GM23248 (cell line): ENCODE measurements at regions not wholly inside any gene's neighbourhood (a gene's known extent, or its start where the extent isn't known, plus 50 kb on each side); places are given as distances from the start of the nearest gene placed in this dataset.

Experiments
- DNase-seq: peaks from one replicate; pipeline ENCODE4 v3.0.0-alpha.2; 2015
- H2AFZ ChIP-seq: fragments of 200-600 bp; sonication (generic); 2 replicates; pipeline ENCODE4 v1.6.1; 2016; ENCODE audit warnings: antibody characterized with exemption
- H3F3A ChIP-seq: fragments of 200-600 bp; sonication (generic); 2 replicates; pipeline ENCODE4 v1.6.1; 2016; ENCODE audit warnings: mild to moderate bottlenecking, antibody characterized with exemption, mixed run types; ENCODE audit not compliant: insufficient read depth
- H3K27ac ChIP-seq: fragments of 200-600 bp; sonication (generic); 2 replicates; pipeline ENCODE4 v1.5.1; 2016; ENCODE audit warnings: mild to moderate bottlenecking
- H3K27me3 ChIP-seq: fragments of 200-600 bp; sonication (generic); replicated peaks from 2 replicates; pipeline ENCODE4 v1.6.1; 2016; ENCODE audit warnings: mild to moderate bottlenecking; ENCODE audit not compliant: insufficient read depth
- H3K36me3 ChIP-seq: fragments of 200-600 bp; sonication (generic); 2 replicates; pipeline ENCODE4 v1.6.1; 2016; ENCODE audit warnings: low read depth, mild to moderate bottlenecking
- H3K4me1 ChIP-seq: fragments of 200-600 bp; sonication (generic); 2 replicates; pipeline ENCODE4 v1.6.1; 2016; ENCODE audit warnings: mild to moderate bottlenecking; ENCODE audit not compliant: insufficient read depth
- H3K4me2 ChIP-seq: fragments of 200-600 bp; sonication (generic); one replicate; pipeline ENCODE4 v1.6.1; 2016; ENCODE audit warnings: mild to moderate bottlenecking; ENCODE audit not compliant: unreplicated experiment
- H3K4me3 ChIP-seq: fragments of 200-600 bp; sonication (generic); 2 replicates; pipeline ENCODE4 v1.5.1; 2016; ENCODE audit warnings: mild to moderate bottlenecking
- H3K79me2 ChIP-seq: fragments of 200-600 bp; sonication (generic); 2 replicates; pipeline ENCODE4 v1.6.1; 2016; ENCODE audit warnings: mild to moderate bottlenecking; ENCODE audit not compliant: insufficient read depth
- H3K9ac ChIP-seq: fragments of 200-600 bp; sonication (generic); 2 replicates; pipeline ENCODE4 v1.6.1; 2016; ENCODE audit warnings: mild to moderate bottlenecking
- H3K9me2 ChIP-seq: fragments of 200-600 bp; sonication (generic); 2 replicates; pipeline ENCODE4 v1.6.1; 2016; ENCODE audit warnings: mixed run types, mild to moderate bottlenecking, moderate library complexity; ENCODE audit not compliant: insufficient read depth
- H3K9me3 ChIP-seq: fragments of 200-600 bp; sonication (generic); one replicate; pipeline ENCODE4 v1.6.1; 2017; ENCODE audit warnings: low read depth
- H4K20me1 ChIP-seq: fragments of 200-600 bp; sonication (generic); 2 replicates; pipeline ENCODE4 v1.6.0; 2016; ENCODE audit not compliant: insufficient read depth
- EZH2 ChIP-seq: fragments of 200-600 bp; sonication (generic); IDR thresholded peaks from 2 replicates; pipeline ENCODE4 v1.6.1; 2018; ENCODE audit warnings: antibody characterized with exemption, mild to moderate bottlenecking; ENCODE audit not compliant: insufficient read depth, poor library complexity, severe bottlenecking
- EZH2phosphoT487 ChIP-seq: fragments of 200-600 bp; sonication (generic); IDR thresholded peaks from 2 replicates; pipeline ENCODE4 v1.6.1; 2018; ENCODE audit warnings: antibody characterized with exemption, moderate library complexity, mild to moderate bottlenecking, low read depth; ENCODE audit not compliant: insufficient read depth
- WGBS, 2 experiments: methylation state at CpG; one replicate each; pipeline ENCODE4 v1.1.6; 2015 to 2017; ENCODE audit warnings: low lambda C conversion rate in 2 of 2, low coverage in 1 of 2; ENCODE audit errors: missing lambda C conversion rate in 2 of 2; 5-methylcytosine and 5-hydroxymethylcytosine counted together
- in situ Hi-C: fragments of 300-500 bp; cut with MboI; formaldehyde crosslinking; loops from 2 replicates; pipeline ENCODE4 v1.15.0; 2020

DNA sequence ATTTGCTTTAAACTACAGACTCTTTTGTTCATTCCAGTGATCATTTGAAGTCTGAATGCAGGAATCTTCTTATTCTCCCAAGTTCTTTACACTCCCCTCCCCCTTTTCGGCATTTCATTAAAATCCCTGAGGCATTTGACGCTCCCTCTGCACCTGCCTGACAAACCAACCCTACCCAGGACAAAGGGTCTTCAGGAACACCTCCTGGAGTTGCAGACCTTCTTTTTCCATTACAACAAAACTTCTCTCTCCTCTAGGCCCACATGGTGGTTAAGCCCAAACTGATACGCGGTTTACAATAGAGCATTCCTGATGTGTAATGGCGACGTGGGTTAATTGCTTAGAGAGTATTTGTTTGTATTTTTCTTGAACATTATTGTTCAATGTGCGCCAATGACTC, 367.4 kb downstream of the FBXO15 start:
- Histone ChIP-seq H2AFZ (no peak overlapping the region), H3K79me2 (no peaks in the 10 kb centered on the region), H3K9me2 (no peaks in the 10 kb centered on the region), H3K9ac (no peak overlapping the region), H3K4me3 (no peak overlapping the region), H3K4me2 (no peak overlapping the region), H3K4me1 (no peaks in the 10 kb centered on the region), H3K27ac (no peak overlapping the region), H3K27me3 (no peaks in the 10 kb centered on the region; the same call in none of the 2 replicates), H4K20me1 (no peaks in the 10 kb centered on the region), H3K9me3 (no peaks in the 10 kb centered on the region), H3F3A (no peaks in the 10 kb centered on the region), H3K36me3 (no peaks in the 10 kb centered on the region)
- DNase-seq = no peak
- 71 to 74% methylated on average over 7 of the region's 7 CpGs for WGBS, 2 experiments
- TF ChIP-seq EZH2phosphoT487 = no peak
- no peak for TF ChIP-seq EZH2
- in situ Hi-C loops = no loop called here

GRCh38 chr18:73778032-73778359, 369.6 kb downstream of the FBXO15 start:
- no peak overlapping the region for H3K27ac ChIP-seq
- TF ChIP-seq EZH2 (no peak), EZH2phosphoT487 (no peak)

GRCh38 chr18:73777356-73778031, 370.1 kb downstream of the FBXO15 start:
- 7 to 9% methylated on average over 1 of the region's 1 CpG for WGBS, 2 experiments
- no peak overlapping the region for H3K27ac ChIP-seq
- DNase-seq = no peak
- no peaks in the 10 kb centered on the region for H3K9me3 ChIP-seq
- H3K9me2 ChIP-seq = no peaks in the 10 kb centered on the region
- no peaks in the 10 kb centered on the region for H3F3A ChIP-seq
- no peak for TF ChIP-seq EZH2phosphoT487
- TF ChIP-seq EZH2 = no peak
- H3K4me3 ChIP-seq = no peak overlapping the region
- H3K27me3 ChIP-seq = no peaks in the 10 kb centered on the region; the same call in none of the 2 replicates
- no peaks in the 10 kb centered on the region for H3K4me1 ChIP-seq
- no peaks in the 10 kb centered on the region for H3K36me3 ChIP-seq
- H3K4me2 ChIP-seq = no peak overlapping the region
- no peak overlapping the region for H3K9ac ChIP-seq
- in situ Hi-C loops = no loop called here
- no peaks in the 10 kb centered on the region for H4K20me1 ChIP-seq
- H3K79me2 ChIP-seq = no peaks in the 10 kb centered on the region
- no peak overlapping the region for H2AFZ ChIP-seq

More at GRCh38 chr18:73778032-73778359, 369.6 kb downstream of the FBXO15 start:
- no peaks in the 10 kb centered on the region for H3K79me2 ChIP-seq
- H4K20me1 ChIP-seq = no peaks in the 10 kb centered on the region
- H3K4me3 ChIP-seq = no peak overlapping the region
- H3K36me3 ChIP-seq = no peaks in the 10 kb centered on the region
- DNase-seq = peak; percentile 11
- in situ Hi-C loops = no loop called here
- no peak overlapping the region for H2AFZ ChIP-seq
- H3K9ac ChIP-seq = no peak overlapping the region
- 4% methylated on average over 2 of the region's 2 CpGs for WGBS, 2 experiments
- no peaks in the 10 kb centered on the region; the same call in none of the 2 replicates for H3K27me3 ChIP-seq
- no peaks in the 10 kb centered on the region for H3F3A ChIP-seq
- no peak overlapping the region for H3K4me2 ChIP-seq
- H3K4me1 ChIP-seq = no peaks in the 10 kb centered on the region
- no peaks in the 10 kb centered on the region for H3K9me2 ChIP-seq
- H3K9me3 ChIP-seq = no peaks in the 10 kb centered on the region

- H2AFZ ChIP-seq = no peak overlapping the region
- in situ Hi-C loops = no loop called here
These were observed 372.7 kb downstream of the FBXO15 start for GRCh38 chr18:73774811-73775509.

More at GRCh38 chr18:73774811-73775509, 372.7 kb downstream of the FBXO15 start:
- Histone ChIP-seq H3K4me2 (no peak overlapping the region), H3K9ac (no peak overlapping the region), H3K27me3 (peaks cover 4% of the 10 kb centered on the region), H3K9me2 (no peaks in the 10 kb centered on the region), H3K4me1 (no peaks in the 10 kb centered on the region), H3K27ac (no peak overlapping the region), H3K9me3 (no peaks in the 10 kb centered on the region), H3K79me2 (no peaks in the 10 kb centered on the region), H3F3A (no peaks in the 10 kb centered on the region), H3K4me3 (no peak overlapping the region), H3K36me3 (no peaks in the 10 kb centered on the region), H4K20me1 (no peaks in the 10 kb centered on the region)
- 70 to 74% methylated on average over 16 to 17 of the region's 17 CpGs for whole genome bisulfite sequencing, 2 experiments
- TF ChIP-seq EZH2phosphoT487 (no peak), EZH2 (no peak)
- DNase-seq = no peak
